SW480 (cell line): ENCODE measurements at regions not wholly inside any gene's neighbourhood (a gene's known extent, or its start where the extent isn't known, plus 50 kb on each side); places are given as distances from the start of the nearest gene placed in this dataset.
A peak's percentile ranks its signal among the peaks of the same experiment; 100 is the strongest.
"Not testable (repeated sequence)": the region's sequence is repeated elsewhere in the genome, so short reads cannot be mapped to it uniquely, and the experiment has no call there.

Experiments used
- DNase-seq: peaks from one replicate; pipeline ENCODE4 v3.0.0-alpha.2; 2016; ENCODE audit warnings: low spot score

- no peak for DNase-seq
These were observed 63.1 kb downstream of the MTNR1B start for GRCh38 chr11:93032580-93032979.

GRCh38 chr11:93033093-93033492, 63.6 kb downstream of the MTNR1B start:
- DNase-seq = no peak

GRCh38 chr11:93034031-93034722, 64.7 kb downstream of the MTNR1B start:
- no peak for DNase-seq

- no peak for DNase-seq
These were observed 65.2 kb downstream of the MTNR1B start for GRCh38 chr11:93034723-93035039.

- no peak for DNase-seq
These were observed 69.1 kb downstream of the MTNR1B start for GRCh38 chr11:93038521-93038920.

GRCh38 chr11:93039531-93040240, 70.2 kb downstream of the MTNR1B start:
- DNase-seq = no peak

- DNase-seq = no peak
These were observed 72.2 kb downstream of the MTNR1B start for GRCh38 chr11:93041682-93042081.

GRCh38 chr11:93043186-93043585, 73.7 kb downstream of the MTNR1B start:
- not testable (repeated sequence) for DNase-seq

- no peak for DNase-seq
These were observed 80.3 kb downstream of the MTNR1B start for GRCh38 chr11:93049740-93050139.

GRCh38 chr11:93051186-93051585, 81.7 kb downstream of the MTNR1B start:
- no peak for DNase-seq

- no peak for DNase-seq
These were observed 84.4 kb downstream of the MTNR1B start for GRCh38 chr11:93053864-93054263.

GRCh38 chr11:93054279-93054678, 84.8 kb downstream of the MTNR1B start:
- peak; percentile 2 for DNase-seq

GRCh38 chr11:93054881-93055280, 85.4 kb downstream of the MTNR1B start:
- peak; percentile 82 for DNase-seq

- no peak for DNase-seq
These were observed 89.9 kb downstream of the MTNR1B start for GRCh38 chr11:93059117-93059957.

- DNase-seq = no peak
These were observed 93.6 kb downstream of the MTNR1B start for GRCh38 chr11:93063086-93063485.

GRCh38 chr11:93065074-93065674, 95.7 kb downstream of the MTNR1B start:
- not testable (repeated sequence) for DNase-seq

GRCh38 chr11:93067881-93068390, 98.5 kb downstream of the MTNR1B start:
- DNase-seq = no peak

- no peak for DNase-seq
These were observed 102.9 kb downstream of the MTNR1B start for GRCh38 chr11:93072229-93072914.

- DNase-seq = no peak
These were observed 103.6 kb downstream of the MTNR1B start for GRCh38 chr11:93073026-93073425.

- no peak for DNase-seq
These were observed 104.2 kb downstream of the MTNR1B start for GRCh38 chr11:93073508-93074280.

- DNase-seq = no peak
These were observed 104.9 kb downstream of the MTNR1B start for GRCh38 chr11:93074352-93074751.
